H9 (cell line): ENCODE measurements at regions not wholly inside any gene's neighbourhood (a gene's known extent, or its start where the extent isn't known, plus 50 kb on each side); places are given as distances from the start of the nearest gene placed in this dataset.

Source experiments
- DNase-seq: peaks from one replicate; pipeline ENCODE4 v3.0.0-alpha.2; 2017
- H2AFZ ChIP-seq: one replicate; pipeline ENCODE4 v1.6.1; 2013; ENCODE audit warnings: mild to moderate bottlenecking, low read length, control low read depth, moderate library complexity
- H2AK5ac ChIP-seq: 2 replicates; pipeline ENCODE4 v1.6.1; 2013; ENCODE audit warnings: low read length, control low read depth, mixed read lengths; ENCODE audit not compliant: insufficient read length
- H2BK120ac ChIP-seq: one replicate; pipeline ENCODE4 v1.6.1; 2013; ENCODE audit warnings: low read depth, mild to moderate bottlenecking, low read length, control low read depth, inconsistent platforms; ENCODE audit not compliant: poor library complexity, severe bottlenecking
- H2BK12ac ChIP-seq: 2 replicates; pipeline ENCODE4 v1.6.1; 2013; ENCODE audit warnings: low read length, control low read depth, mixed read lengths, low read depth; ENCODE audit not compliant: insufficient read length
- H2BK15ac ChIP-seq: 2 replicates; pipeline ENCODE4 v1.6.1; 2013; ENCODE audit warnings: low read depth, low read length, control low read depth
- H2BK20ac ChIP-seq: one replicate; pipeline ENCODE4 v1.6.1; 2013; ENCODE audit warnings: low read depth, mild to moderate bottlenecking, low read length, control low read depth, inconsistent platforms; ENCODE audit not compliant: poor library complexity, severe bottlenecking
- H2BK5ac ChIP-seq: 2 replicates; pipeline ENCODE4 v1.6.1; 2013; ENCODE audit warnings: low read length, control low read depth, mixed read lengths; ENCODE audit not compliant: insufficient read length
- H3K14ac ChIP-seq: 2 replicates; pipeline ENCODE4 v1.6.1; 2013; ENCODE audit warnings: low read length, control low read depth; ENCODE audit not compliant: insufficient read depth
- H3K18ac ChIP-seq: 2 replicates; pipeline ENCODE4 v1.6.1; 2013; ENCODE audit warnings: low read depth, mild to moderate bottlenecking, mixed read lengths, low read length, control low read depth; ENCODE audit not compliant: insufficient read length
- H3K23ac ChIP-seq: 2 replicates; pipeline ENCODE4 v1.6.1; 2013; ENCODE audit warnings: low read length, control low read depth, mixed read lengths, low read depth; ENCODE audit not compliant: insufficient read length
- H3K23me2 ChIP-seq: 2 replicates; pipeline ENCODE4 v1.6.1; 2013; ENCODE audit warnings: low read depth, mild to moderate bottlenecking, mixed read lengths, low read length, control low read depth; ENCODE audit not compliant: insufficient read length, poor library complexity, severe bottlenecking
- H3K27ac ChIP-seq: 2 replicates; pipeline ENCODE4 v1.5.1; 2013; ENCODE audit warnings: low read length, control low read depth, mixed read lengths, low read depth; ENCODE audit not compliant: insufficient read length
- H3K27me3 ChIP-seq: 2 replicates; pipeline ENCODE4 v1.6.1; 2013; ENCODE audit warnings: low read length, control low read depth, inconsistent platforms; ENCODE audit not compliant: insufficient read depth
- H3K4ac ChIP-seq: 2 replicates; pipeline ENCODE4 v1.6.1; 2013; ENCODE audit warnings: low read depth, mild to moderate bottlenecking, control low read depth, inconsistent platforms, low read length, moderate library complexity
- H3K4me1 ChIP-seq: 2 replicates; pipeline ENCODE4 v1.6.1; 2013; ENCODE audit warnings: low read length, control low read depth, inconsistent platforms; ENCODE audit not compliant: insufficient read depth
- H3K4me2 ChIP-seq: 2 replicates; pipeline ENCODE4 v1.6.1; 2013; ENCODE audit warnings: low read length, control low read depth, mixed read lengths; ENCODE audit not compliant: insufficient read length, insufficient read depth
- H3K56ac ChIP-seq: 2 replicates; pipeline ENCODE4 v1.6.1; 2013; ENCODE audit warnings: low read depth, mild to moderate bottlenecking, mixed read lengths, low read length, control low read depth; ENCODE audit not compliant: insufficient read length
- H3K79me1 ChIP-seq: 2 replicates; pipeline ENCODE4 v1.6.1; 2013; ENCODE audit warnings: low read depth, mild to moderate bottlenecking, moderate library complexity, low read length, control low read depth, inconsistent platforms; ENCODE audit not compliant: insufficient read depth, poor library complexity, severe bottlenecking
- H3K79me2 ChIP-seq: 2 replicates; pipeline ENCODE4 v1.6.1; 2013; ENCODE audit warnings: low read length, control low read depth, inconsistent platforms; ENCODE audit not compliant: insufficient read depth
- H3K9ac ChIP-seq: 2 replicates; pipeline ENCODE4 v1.6.1; 2013; ENCODE audit warnings: low read length, control low read depth, mixed read lengths; ENCODE audit not compliant: insufficient read length; ENCODE audit errors: extremely low read depth
- H3K9me3 ChIP-seq: one replicate; pipeline ENCODE4 v1.6.1; 2013; ENCODE audit warnings: low read depth, low read length, inconsistent platforms; ENCODE audit not compliant: control insufficient read depth
- H3T11ph ChIP-seq: one replicate; pipeline ENCODE4 v1.6.1; 2013; ENCODE audit warnings: mild to moderate bottlenecking, low read length, control low read depth, inconsistent platforms
- H4K20me1 ChIP-seq: one replicate; pipeline ENCODE4 v1.6.1; 2013; ENCODE audit not compliant: control insufficient read depth, insufficient read length, insufficient read depth
- H4K5ac ChIP-seq: 2 replicates; pipeline ENCODE4 v1.6.1; 2013; ENCODE audit warnings: low read depth, mild to moderate bottlenecking, mixed read lengths, low read length, control low read depth; ENCODE audit not compliant: insufficient read length
- H4K8ac ChIP-seq: replicated peaks from 2 replicates; pipeline ENCODE4 v1.6.1; 2013; ENCODE audit warnings: low read length, control low read depth, mixed read lengths, low read depth; ENCODE audit not compliant: insufficient read length
- H4K91ac ChIP-seq: 2 replicates; pipeline ENCODE4 v1.6.1; 2013; ENCODE audit warnings: low read depth, mild to moderate bottlenecking, moderate library complexity, mixed read lengths, low read length, control low read depth; ENCODE audit not compliant: insufficient read length
- H3K27ac Mint-ChIP-seq, 3 experiments: 2 replicates in 2 of 3; 3 replicates in 1 of 3; pipeline ENCODE4 v1.8.0; 2020 to 2021; ENCODE audit warnings: mixed read lengths in 3 of 3, mild to moderate bottlenecking in 1 of 3, moderate library complexity in 1 of 3
- H3K27me3 Mint-ChIP-seq: 2 replicates; pipeline ENCODE4 v1.8.0; 2021; ENCODE audit warnings: low read depth, mild to moderate bottlenecking, moderate library complexity, mixed read lengths
- H3K36me3 Mint-ChIP-seq, 3 experiments: 2 replicates in 2 of 3; 3 replicates in 1 of 3; pipeline ENCODE4 v1.8.0; 2020 to 2021; ENCODE audit warnings: low read depth in 3 of 3, mixed read lengths in 3 of 3; ENCODE audit not compliant: insufficient read depth in 1 of 3
- H3K4me1 Mint-ChIP-seq, 2 experiments: 2 replicates each; pipeline ENCODE4 v1.8.0; 2020; ENCODE audit warnings: mixed read lengths in 2 of 2
- H3K4me3 Mint-ChIP-seq, 2 experiments: 2 replicates in 1 of 2; 3 replicates in 1 of 2; pipeline ENCODE4 v1.8.0; 2020 to 2021; ENCODE audit warnings: mild to moderate bottlenecking in 2 of 2, mixed read lengths in 2 of 2, moderate library complexity in 1 of 2
- H3K9me3 Mint-ChIP-seq, 2 experiments: 2 replicates in 1 of 2; 3 replicates in 1 of 2; pipeline ENCODE4 v1.8.0; 2020; ENCODE audit warnings: mild to moderate bottlenecking in 2 of 2, mixed read lengths in 2 of 2, moderate library complexity in 1 of 2
- CTCF ChIP-seq: fragments of 200-600 bp; sonication (generic); conservative IDR thresholded peaks from 3 replicates; pipeline ENCODE4 v1.8.0; 2021; ENCODE audit warnings: antibody characterized with exemption, mild to moderate bottlenecking
- WGBS: extraction: QIAGEN DNeasy Blood & Tissue Kit; methylation state at CpG from one replicate; pipeline ENCODE4 v1.1.7; 2013; ENCODE audit warnings: missing lambda C conversion rate, low lambda C conversion rate, mixed read lengths; ENCODE audit not compliant: insufficient read length; ENCODE audit errors: extremely low coverage; 5-methylcytosine and 5-hydroxymethylcytosine counted together

- Mint-ChIP-seq H3K27me3 (no peaks in the 10 kb centered on the region), H3K27ac (0 out of 7 replicates have a peak overlapping the region, but pooled peaks of 1 of the 3 experiments have one; percentile 10), H3K4me3 (no peak overlapping the region), H3K36me3 (peaks cover 0 to 7% (median 0%) of the 10 kb centered on the region in 3 experiments; a peak in 2 of 7 replicates), H3K4me1 (peaks cover 17 to 20% of the 10 kb centered on the region in 2 experiments), H3K9me3 (peaks cover 0 to 2% of the 10 kb centered on the region in 2 experiments; a peak in 1 of 5 replicates)
- no peak overlapping the region for H3K4ac ChIP-seq
- H2AK5ac ChIP-seq = no peak overlapping the region
- no peak overlapping the region for H2BK120ac ChIP-seq
- no peak overlapping the region for H3K27ac ChIP-seq
- H2BK15ac ChIP-seq = no peak overlapping the region
- H4K8ac ChIP-seq = no peak overlapping the region
- H2BK20ac ChIP-seq = no peak overlapping the region
- H3K56ac ChIP-seq = no peak overlapping the region
- H3K4me2 ChIP-seq = no peak overlapping the region
- no peak for DNase-seq
- H3K9me3 ChIP-seq = no peaks in the 10 kb centered on the region
- H2BK12ac ChIP-seq = no peak overlapping the region
- H4K91ac ChIP-seq = no peak overlapping the region
- H3K79me1 ChIP-seq = no peaks in the 10 kb centered on the region
- no peak overlapping the region for H3T11ph ChIP-seq
- WGBS = no CpG with 5 or more reads among the region's 9 CpGs
- H4K5ac ChIP-seq = no peak overlapping the region
- no peak for TF ChIP-seq CTCF
- H3K4me1 ChIP-seq = no peaks in the 10 kb centered on the region; the same call in 1 of the 2 replicates
- no peak overlapping the region for H2AFZ ChIP-seq
- H4K20me1 ChIP-seq = no peaks in the 10 kb centered on the region
- no peak overlapping the region for H3K18ac ChIP-seq
- no peaks in the 10 kb centered on the region for H3K23me2 ChIP-seq
- no peaks in the 10 kb centered on the region for H3K27me3 ChIP-seq
- no peak overlapping the region for H3K23ac ChIP-seq
- H3K9ac ChIP-seq = no peak overlapping the region
- H3K79me2 ChIP-seq = no peaks in the 10 kb centered on the region
- no peak overlapping the region for H2BK5ac ChIP-seq
- H3K14ac ChIP-seq = no peak overlapping the region; the same call in 1 of the 2 replicates
Measured at GRCh38 chr20:48026981-48027592, 241.8 kb upstream of the SULF2 start.
